ENCODE measurements at regions not wholly inside any gene's neighbourhood (a gene's known extent, or its start where the extent isn't known, plus 50 kb on each side); places are given as distances from the start of the nearest gene placed in this dataset.

DNA sequence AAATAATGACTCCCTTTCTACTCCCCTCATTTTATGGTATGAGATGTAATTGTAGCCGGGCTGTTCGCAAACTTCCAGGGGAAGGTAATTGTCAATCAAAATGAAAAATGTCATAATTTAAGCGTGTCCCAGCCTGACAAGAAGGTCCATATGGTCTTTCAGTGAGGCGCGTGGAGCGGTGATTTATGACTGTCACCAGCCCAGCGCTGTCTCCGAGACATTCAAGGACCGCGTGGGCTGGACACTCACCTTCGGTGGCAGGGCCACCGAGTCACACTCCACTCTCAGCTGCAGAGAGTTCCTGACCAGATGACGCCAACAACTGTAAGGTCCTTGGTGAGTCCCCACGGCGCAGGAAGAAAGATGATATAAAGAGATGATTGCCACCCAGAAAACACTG, 157.7 kb upstream of the TNRC6C start:
- TF ChIP-seq RAD21 (IDR thresholded peaks at IDR 0.05; ENCODE audit: low read depth), result no peak
- TF ChIP-seq, protein P1, sequence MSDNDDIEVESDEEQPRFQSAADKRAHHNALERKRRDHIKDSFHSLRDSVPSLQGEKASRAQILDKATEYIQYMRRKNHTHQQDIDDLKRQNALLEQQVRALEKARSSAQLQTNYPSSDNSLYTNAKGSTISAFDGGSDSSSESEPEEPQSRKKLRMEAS (IDR thresholded peaks at IDR 0.05), result no peak
- TF ChIP-seq EP300 (IDR thresholded peaks at IDR 0.05; ENCODE audit: borderline replicate concordance), result no peak
- no peak for TF ChIP-seq TEAD4 (IDR thresholded peaks at IDR 0.05)
- TF ChIP-seq, protein P2, sequence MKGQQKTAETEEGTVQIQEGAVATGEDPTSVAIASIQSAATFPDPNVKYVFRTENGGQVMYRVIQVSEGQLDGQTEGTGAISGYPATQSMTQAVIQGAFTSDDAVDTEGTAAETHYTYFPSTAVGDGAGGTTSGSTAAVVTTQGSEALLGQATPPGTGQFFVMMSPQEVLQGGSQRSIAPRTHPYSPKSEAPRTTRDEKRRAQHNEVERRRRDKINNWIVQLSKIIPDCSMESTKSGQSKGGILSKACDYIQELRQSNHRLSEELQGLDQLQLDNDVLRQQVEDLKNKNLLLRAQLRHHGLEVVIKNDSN (IDR thresholded peaks at IDR 0.05), result no peak
- TF ChIP-seq, protein P3, sequence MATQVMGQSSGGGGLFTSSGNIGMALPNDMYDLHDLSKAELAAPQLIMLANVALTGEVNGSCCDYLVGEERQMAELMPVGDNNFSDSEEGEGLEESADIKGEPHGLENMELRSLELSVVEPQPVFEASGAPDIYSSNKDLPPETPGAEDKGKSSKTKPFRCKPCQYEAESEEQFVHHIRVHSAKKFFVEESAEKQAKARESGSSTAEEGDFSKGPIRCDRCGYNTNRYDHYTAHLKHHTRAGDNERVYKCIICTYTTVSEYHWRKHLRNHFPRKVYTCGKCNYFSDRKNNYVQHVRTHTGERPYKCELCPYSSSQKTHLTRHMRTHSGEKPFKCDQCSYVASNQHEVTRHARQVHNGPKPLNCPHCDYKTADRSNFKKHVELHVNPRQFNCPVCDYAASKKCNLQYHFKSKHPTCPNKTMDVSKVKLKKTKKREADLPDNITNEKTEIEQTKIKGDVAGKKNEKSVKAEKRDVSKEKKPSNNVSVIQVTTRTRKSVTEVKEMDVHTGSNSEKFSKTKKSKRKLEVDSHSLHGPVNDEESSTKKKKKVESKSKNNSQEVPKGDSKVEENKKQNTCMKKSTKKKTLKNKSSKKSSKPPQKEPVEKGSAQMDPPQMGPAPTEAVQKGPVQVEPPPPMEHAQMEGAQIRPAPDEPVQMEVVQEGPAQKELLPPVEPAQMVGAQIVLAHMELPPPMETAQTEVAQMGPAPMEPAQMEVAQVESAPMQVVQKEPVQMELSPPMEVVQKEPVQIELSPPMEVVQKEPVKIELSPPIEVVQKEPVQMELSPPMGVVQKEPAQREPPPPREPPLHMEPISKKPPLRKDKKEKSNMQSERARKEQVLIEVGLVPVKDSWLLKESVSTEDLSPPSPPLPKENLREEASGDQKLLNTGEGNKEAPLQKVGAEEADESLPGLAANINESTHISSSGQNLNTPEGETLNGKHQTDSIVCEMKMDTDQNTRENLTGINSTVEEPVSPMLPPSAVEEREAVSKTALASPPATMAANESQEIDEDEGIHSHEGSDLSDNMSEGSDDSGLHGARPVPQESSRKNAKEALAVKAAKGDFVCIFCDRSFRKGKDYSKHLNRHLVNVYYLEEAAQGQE (IDR thresholded peaks at IDR 0.05; ENCODE audit: low read depth), result no peak
- no peak for TF ChIP-seq YY1 (IDR thresholded peaks at IDR 0.05; ENCODE audit: low read depth)
- no peak for TF ChIP-seq FOXM1 (IDR thresholded peaks at IDR 0.05; ENCODE audit: borderline replicate concordance, low read depth)
- no peak for TF ChIP-seq CEBPB (IDR thresholded peaks at IDR 0.05)
- no peak for TF ChIP-seq TAF1 (IDR thresholded peaks at IDR 0.05; ENCODE audit: low read depth)
- TF ChIP-seq EGR1 (IDR thresholded peaks at IDR 0.05), result no peak
- no peak for TF ChIP-seq TCF12 (IDR thresholded peaks at IDR 0.05; ENCODE audit: low read depth)
- TF ChIP-seq CREB1 (IDR thresholded peaks at IDR 0.05; ENCODE audit: low read depth), result no peak
- TF ChIP-seq ZBTB7A (IDR thresholded peaks at IDR 0.05; ENCODE audit: low read depth), result no peak
- no peak for TF ChIP-seq NFIC (IDR thresholded peaks at IDR 0.05)

DNA sequence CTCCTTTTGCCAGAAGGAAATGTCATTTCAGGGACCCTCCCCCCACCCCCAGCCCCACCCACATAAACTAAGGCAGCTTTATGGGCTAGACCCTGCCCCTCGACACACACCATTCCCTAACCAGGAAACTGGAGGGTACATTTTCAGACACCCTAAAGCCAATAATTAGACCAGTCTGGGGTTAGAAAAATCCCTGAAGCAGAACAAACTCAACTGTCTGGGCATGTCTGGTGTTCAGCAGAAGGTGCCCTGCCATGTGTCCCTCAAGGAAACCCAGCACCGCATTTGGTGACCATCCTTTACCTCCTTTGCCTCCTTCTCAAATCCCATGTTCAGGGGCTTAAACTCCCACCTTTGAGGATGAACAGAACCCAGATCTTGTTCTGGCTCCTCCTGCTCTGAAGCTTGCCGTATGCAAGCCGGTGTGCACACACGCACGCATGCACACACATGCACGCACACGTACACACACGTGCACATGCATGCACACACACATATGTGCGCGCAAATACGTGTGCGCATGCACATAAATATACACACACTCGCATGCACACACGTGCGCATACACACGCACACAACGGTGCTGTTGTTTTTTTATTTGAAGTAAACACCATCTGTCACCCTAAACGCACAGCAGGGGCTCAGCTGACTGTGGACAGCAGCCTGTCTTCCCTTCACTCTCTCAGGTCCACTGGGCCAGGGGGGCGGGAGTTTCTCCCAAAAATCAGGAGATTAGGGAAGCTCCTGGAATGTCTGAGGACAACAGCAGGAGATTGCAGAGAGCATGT, 156.8 kb upstream of the TNRC6C start:
- TF ChIP-seq, protein P2 (IDR thresholded peaks at IDR 0.05), result no peak
- TF ChIP-seq TEAD4 (IDR thresholded peaks at IDR 0.05), result no peak
- no peak for TF ChIP-seq ZBTB7A (IDR thresholded peaks at IDR 0.05; ENCODE audit: low read depth)
- no peak for TF ChIP-seq FOXM1 (IDR thresholded peaks at IDR 0.05; ENCODE audit: borderline replicate concordance, low read depth)
- TF ChIP-seq CREB1 (IDR thresholded peaks at IDR 0.05; ENCODE audit: low read depth), result no peak
- no peak for TF ChIP-seq YY1 (IDR thresholded peaks at IDR 0.05; ENCODE audit: low read depth)
- no peak for TF ChIP-seq TAF1 (IDR thresholded peaks at IDR 0.05; ENCODE audit: low read depth)
- TF ChIP-seq, protein P3 (IDR thresholded peaks at IDR 0.05; ENCODE audit: low read depth), result no peak
- TF ChIP-seq EGR1 (IDR thresholded peaks at IDR 0.05), result no peak
- TF ChIP-seq CEBPB (IDR thresholded peaks at IDR 0.05), result no peak
- TF ChIP-seq NFIC (IDR thresholded peaks at IDR 0.05), result no peak
- TF ChIP-seq RAD21 (IDR thresholded peaks at IDR 0.05; ENCODE audit: low read depth), result no peak
- TF ChIP-seq EP300 (IDR thresholded peaks at IDR 0.05; ENCODE audit: borderline replicate concordance), result no peak
- TF ChIP-seq TCF12 (IDR thresholded peaks at IDR 0.05; ENCODE audit: low read depth), result no peak
- TF ChIP-seq, protein P1 (IDR thresholded peaks at IDR 0.05), result no peak

DNA sequence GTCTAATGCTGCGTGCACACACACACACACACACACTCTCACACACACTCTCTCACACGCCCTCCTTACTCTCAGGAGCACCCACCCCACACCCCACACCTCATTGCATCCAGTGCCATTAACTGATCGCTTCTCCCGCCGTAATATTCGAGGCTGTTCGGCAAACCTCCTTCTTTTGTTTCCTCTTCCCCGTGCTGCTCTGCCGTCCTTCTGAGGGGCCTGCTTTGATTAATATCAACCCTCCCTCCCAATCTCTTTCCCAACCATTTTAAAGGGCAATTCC, 156.2 kb upstream of the TNRC6C start:
- TF ChIP-seq RAD21 (IDR thresholded peaks at IDR 0.05; ENCODE audit: low read depth) (no peak), EGR1 (IDR thresholded peaks at IDR 0.05) (no peak), FOXM1 (IDR thresholded peaks at IDR 0.05; ENCODE audit: borderline replicate concordance, low read depth) (no peak), TAF1 (IDR thresholded peaks at IDR 0.05; ENCODE audit: low read depth) (no peak), CEBPB (IDR thresholded peaks at IDR 0.05) (no peak), TCF12 (IDR thresholded peaks at IDR 0.05; ENCODE audit: low read depth) (no peak), EP300 (IDR thresholded peaks at IDR 0.05; ENCODE audit: borderline replicate concordance) (no peak), CREB1 (IDR thresholded peaks at IDR 0.05; ENCODE audit: low read depth) (no peak), TEAD4 (IDR thresholded peaks at IDR 0.05) (no peak), ZBTB7A (IDR thresholded peaks at IDR 0.05; ENCODE audit: low read depth) (no peak), NFIC (IDR thresholded peaks at IDR 0.05) (no peak), YY1 (IDR thresholded peaks at IDR 0.05; ENCODE audit: low read depth) (no peak)
- TF ChIP-seq, protein P2 (IDR thresholded peaks at IDR 0.05), result no peak
- TF ChIP-seq, protein P1 (IDR thresholded peaks at IDR 0.05), result no peak
- TF ChIP-seq, protein P3 (IDR thresholded peaks at IDR 0.05; ENCODE audit: low read depth), result no peak

Data from Ishikawa (cell line).